T-helper 1 cell (primary cell): ENCODE measurements at regions not wholly inside any gene's neighbourhood (a gene's known extent, or its start where the extent isn't known, plus 50 kb on each side); places are given as distances from the start of the nearest gene placed in this dataset.

Experiments used
- DNase-seq, 5 donors: peaks; one replicate each; pipeline ENCODE4 v3.0.0-alpha.2; 2012 to 2020

GRCh38 chr11:13062115-13062514 lies 53.0 kb downstream of the RASSF10 start:
- DNase-seq, result no peak

GRCh38 chr11:13064593-13064992 lies 55.5 kb downstream of the RASSF10 start:
- no peak for DNase-seq

- no peak for DNase-seq
These were observed 56.2 kb downstream of the RASSF10 start for GRCh38 chr11:13065200-13065787.

- no peak for DNase-seq
These were observed 59.1 kb downstream of the RASSF10 start for GRCh38 chr11:13068211-13068610.

- no peak for DNase-seq
These were observed 64.2 kb downstream of the RASSF10 start for GRCh38 chr11:13073119-13073981.

- no peak for DNase-seq
These were observed 65.8 kb downstream of the RASSF10 start for GRCh38 chr11:13074714-13075464.

GRCh38 chr11:13076961-13077360 lies 67.8 kb downstream of the RASSF10 start:
- DNase-seq, result no peak

- no peak for DNase-seq
These were observed 71.7 kb downstream of the RASSF10 start for GRCh38 chr11:13080861-13081260.

- no peak for DNase-seq
These were observed 73.5 kb downstream of the RASSF10 start for GRCh38 chr11:13082588-13082987.

GRCh38 chr11:13090228-13090708 lies 81.2 kb downstream of the RASSF10 start:
- no peak for DNase-seq

- no peak for DNase-seq
These were observed 82.3 kb downstream of the RASSF10 start for GRCh38 chr11:13091373-13091772.

- DNase-seq, result no peak
These were observed 82.7 kb downstream of the RASSF10 start for GRCh38 chr11:13091804-13092203.

- DNase-seq, result no peak
These were observed 86.0 kb downstream of the RASSF10 start for GRCh38 chr11:13094930-13095687.

- DNase-seq, result no peak
These were observed 88.9 kb downstream of the RASSF10 start for GRCh38 chr11:13098063-13098462.

- DNase-seq, result no peak
These were observed 89.6 kb downstream of the RASSF10 start for GRCh38 chr11:13098616-13099289.

- DNase-seq, result no peak
These were observed 92.8 kb downstream of the RASSF10 start for GRCh38 chr11:13101644-13102512.

GRCh38 chr11:13102513-13102840 lies 93.4 kb downstream of the RASSF10 start:
- DNase-seq, result no peak

- DNase-seq, result no peak
These were observed 93.9 kb downstream of the RASSF10 start for GRCh38 chr11:13102865-13103539.

- DNase-seq, result no peak
These were observed 94.9 kb downstream of the RASSF10 start for GRCh38 chr11:13103962-13104554.

GRCh38 chr11:13104619-13105236 lies 95.6 kb downstream of the RASSF10 start:
- DNase-seq, result no peak
